Sigmoid colon (tissue), 6 donors: ENCODE measurements at regions not wholly inside any gene's neighbourhood (a gene's known extent, or its start where the extent isn't known, plus 50 kb on each side); places are given as distances from the start of the nearest gene placed in this dataset.
A peak's percentile ranks its signal among the peaks of the same experiment; 100 is the strongest.

ENCODE experiments used
- DNase-seq: peaks from one replicate; pipeline ENCODE4 v3.0.0-alpha.2; 2019
- H3K27ac ChIP-seq, 4 donors: fragments of 200-600 bp; sonication (generic); one replicate each; pipeline ENCODE4 v1.5.1; 2016 to 2019; ENCODE audit warnings: mild to moderate bottlenecking in 1 of 4
- H3K27me3 ChIP-seq, 3 donors: fragments of 200-600 bp; sonication (generic); one replicate each; pipeline ENCODE4 v1.5.1; 2019; ENCODE audit warnings: mild to moderate bottlenecking in 1 of 3
- H3K36me3 ChIP-seq, 4 donors: fragments of 200-600 bp; sonication (generic); one replicate each; pipeline ENCODE4 v1.5.1; 2016 to 2019
- H3K4me1 ChIP-seq, 4 donors: fragments of 200-600 bp; sonication (generic); one replicate each; pipeline ENCODE4 v1.5.1; 2017 to 2019
- H3K4me3 ChIP-seq, 4 donors: fragments of 200-600 bp; sonication (generic); one replicate each; pipeline ENCODE4 v1.5.1; 2017 to 2019; ENCODE audit warnings: mild to moderate bottlenecking in 2 of 4, moderate library complexity in 1 of 4
- H3K9me3 ChIP-seq, 4 donors: fragments of 200-600 bp in 3 of 4; sonication (generic) in 3 of 4; one replicate each; pipeline versions ENCODE4 v1.5.1 to v1.6.1; 2013 to 2019
- EP300 ChIP-seq, 4 donors: sonication (generic); formaldehyde crosslinking; IDR thresholded peaks; one replicate each; pipeline ENCODE4 v1.6.1; 2017; ENCODE audit warnings: antibody characterized with exemption in 4 of 4
- POLR2A ChIP-seq, 2 donors: fragments of 450-650 bp; IDR thresholded peaks; one replicate each; pipeline ENCODE4 v1.6.1; 2016; ENCODE audit warnings: antibody characterized with exemption in 2 of 2, mild to moderate bottlenecking in 2 of 2, moderate library complexity in 2 of 2
- POLR2AphosphoS5 ChIP-seq, 4 donors: sonication (generic); formaldehyde crosslinking; IDR thresholded peaks; one replicate each; pipeline ENCODE4 v1.6.1; 2017; ENCODE audit warnings: antibody characterized with exemption in 4 of 4
- WGBS, 2 donors: extraction: QIAGEN DNeasy Blood & Tissue Kit; methylation state at CpG; one replicate each; pipeline ENCODE4 v1.1.7; 2013; 5-methylcytosine and 5-hydroxymethylcytosine counted together
- intact Hi-C: fragments of 100-400 bp; cut with DNase I; formaldehyde crosslinking; loops from one replicate; pipeline ENCODE4 v1.15.1; 2023
- TF ChIP-seq, protein P1 (sequence below), 4 experiments: fragments of 450-650 bp in 3 of 4; fragments of 200-600 bp in 1 of 4; IDR thresholded peaks; one replicate each; pipeline ENCODE4 v1.5.1; 2016 to 2019; ENCODE audit warnings: antibody characterized with exemption in 4 of 4, mild to moderate bottlenecking in 3 of 4, moderate library complexity in 2 of 4
- donor health status: healthy with polysubstance abuse.
- donor health status: healthy.

GRCh38 chr10:94083662-94084265, 90.0 kb downstream of the PLCE1 start:
- WGBS, 2 donors = 22 to 75% methylated on average over 5 of the region's 5 CpGs
- DNase-seq = no peak
- no peaks in the 10 kb centered on the region for H3K36me3 ChIP-seq
- H3K27me3 ChIP-seq = no peaks in the 10 kb centered on the region
- TF ChIP-seq POLR2A (IDR thresholded peaks at IDR 0.05) (no peak), POLR2AphosphoS5 (IDR thresholded peaks at IDR 0.05) (no peak), EP300 (IDR thresholded peaks at IDR 0.05) (no peak)
- TF ChIP-seq, protein P1, sequence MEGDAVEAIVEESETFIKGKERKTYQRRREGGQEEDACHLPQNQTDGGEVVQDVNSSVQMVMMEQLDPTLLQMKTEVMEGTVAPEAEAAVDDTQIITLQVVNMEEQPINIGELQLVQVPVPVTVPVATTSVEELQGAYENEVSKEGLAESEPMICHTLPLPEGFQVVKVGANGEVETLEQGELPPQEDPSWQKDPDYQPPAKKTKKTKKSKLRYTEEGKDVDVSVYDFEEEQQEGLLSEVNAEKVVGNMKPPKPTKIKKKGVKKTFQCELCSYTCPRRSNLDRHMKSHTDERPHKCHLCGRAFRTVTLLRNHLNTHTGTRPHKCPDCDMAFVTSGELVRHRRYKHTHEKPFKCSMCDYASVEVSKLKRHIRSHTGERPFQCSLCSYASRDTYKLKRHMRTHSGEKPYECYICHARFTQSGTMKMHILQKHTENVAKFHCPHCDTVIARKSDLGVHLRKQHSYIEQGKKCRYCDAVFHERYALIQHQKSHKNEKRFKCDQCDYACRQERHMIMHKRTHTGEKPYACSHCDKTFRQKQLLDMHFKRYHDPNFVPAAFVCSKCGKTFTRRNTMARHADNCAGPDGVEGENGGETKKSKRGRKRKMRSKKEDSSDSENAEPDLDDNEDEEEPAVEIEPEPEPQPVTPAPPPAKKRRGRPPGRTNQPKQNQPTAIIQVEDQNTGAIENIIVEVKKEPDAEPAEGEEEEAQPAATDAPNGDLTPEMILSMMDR (IDR thresholded peaks at IDR 0.05) = no peak
- intact Hi-C loops = no loop called here
- no peak overlapping the region for H3K4me3 ChIP-seq
- H3K4me1 ChIP-seq = peaks cover 0 to 12% (median 6%) of the 10 kb centered on the region in 4 donors
- no peaks in the 10 kb centered on the region for H3K9me3 ChIP-seq
- peak overlapping the region in 1 of 4 donors; percentile 43 for H3K27ac ChIP-seq

DNA sequence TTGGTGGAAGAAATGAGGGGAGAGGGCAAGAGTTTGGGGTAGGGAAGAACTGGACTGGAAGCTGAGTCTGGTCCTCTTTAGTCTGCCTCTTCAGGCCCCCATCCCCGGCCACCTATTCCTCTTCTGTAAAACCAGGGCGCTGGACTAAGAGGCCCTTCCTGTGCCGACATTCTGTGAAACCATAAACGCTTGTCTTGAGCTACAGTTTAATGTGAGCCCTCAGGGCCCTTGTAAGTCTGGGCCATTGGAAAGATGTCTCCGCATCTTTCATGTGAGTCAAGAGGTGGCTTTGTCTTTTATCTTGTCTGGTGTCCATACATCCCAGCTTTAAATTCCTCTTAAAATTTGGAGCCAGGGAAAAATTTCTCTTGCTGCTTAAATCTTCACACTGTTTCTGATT, 90.6 kb downstream of the PLCE1 start:
- Histone ChIP-seq H3K36me3 (no peaks in the 10 kb centered on the region), H3K27me3 (no peaks in the 10 kb centered on the region), H3K4me1 (peaks cover 0 to 18% (median 11%) of the 10 kb centered on the region in 4 donors), H3K9me3 (no peaks in the 10 kb centered on the region), H3K27ac (peak overlapping the region in 1 of 4 donors; percentile 43), H3K4me3 (no peak overlapping the region)
- TF ChIP-seq POLR2AphosphoS5 (IDR thresholded peaks at IDR 0.05) = no peak
- no peak for TF ChIP-seq EP300 (IDR thresholded peaks at IDR 0.05)
- TF ChIP-seq, protein P1 (IDR thresholded peaks at IDR 0.05) = no peak
- no peak for TF ChIP-seq POLR2A (IDR thresholded peaks at IDR 0.05)
- DNase-seq = no peak
- WGBS, 2 donors = 91 to 94% methylated on average over 5 of the region's 5 CpGs
- intact Hi-C loops = no loop called here

- DNase-seq = no peak
- WGBS, 2 donors = 79 to 91% methylated on average over 4 of the region's 4 CpGs
- no peak for TF ChIP-seq EP300 (IDR thresholded peaks at IDR 0.05)
- no peak for TF ChIP-seq POLR2A (IDR thresholded peaks at IDR 0.05)
- TF ChIP-seq, protein P1 (IDR thresholded peaks at IDR 0.05) = no peak
- no peak for TF ChIP-seq POLR2AphosphoS5 (IDR thresholded peaks at IDR 0.05)
- intact Hi-C loops = no loop called here
- Histone ChIP-seq H3K4me1 (peaks cover 0 to 26% (median 13%) of the 10 kb centered on the region in 4 donors), H3K4me3 (no peak overlapping the region), H3K27me3 (no peaks in the 10 kb centered on the region), H3K36me3 (no peaks in the 10 kb centered on the region), H3K27ac (peak overlapping the region in 1 of 4 donors; percentile 22), H3K9me3 (no peaks in the 10 kb centered on the region)
These were observed 91.6 kb downstream of the PLCE1 start for GRCh38 chr10:94085288-94085687.

DNA sequence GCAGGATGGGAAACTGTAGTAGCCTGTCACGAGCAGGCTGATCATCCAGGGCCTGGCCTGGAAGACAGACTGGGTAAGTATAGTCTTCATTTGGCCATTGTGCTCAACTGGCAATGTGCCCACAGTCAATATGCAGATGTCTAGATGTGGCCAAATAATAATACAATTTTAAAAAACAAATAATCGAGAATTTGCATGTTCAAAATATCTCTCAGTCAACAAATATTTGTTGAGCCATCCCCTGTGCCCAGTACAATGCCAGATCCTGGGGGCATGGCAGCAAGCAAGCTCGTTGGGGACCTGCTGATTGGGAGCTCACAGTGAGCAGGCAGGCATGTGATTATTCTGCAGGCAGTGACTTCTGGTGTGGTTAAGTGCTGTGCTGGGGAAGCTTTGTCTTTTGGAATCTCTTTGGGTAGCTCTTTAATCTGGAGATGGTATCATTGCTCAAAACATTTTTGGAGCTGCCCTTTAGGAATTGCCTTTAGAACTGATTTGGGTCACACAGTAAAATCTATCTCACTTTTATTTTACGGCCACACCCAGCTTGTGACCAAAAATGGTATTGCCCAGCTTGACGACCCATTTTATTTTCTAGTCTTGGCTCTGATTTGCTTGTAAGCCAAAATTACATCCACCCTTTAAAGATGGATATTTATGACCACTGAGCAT, 92.2 kb downstream of the PLCE1 start:
- Histone ChIP-seq H3K4me1 (peaks cover 0 to 27% (median 13%) of the 10 kb centered on the region in 4 donors), H3K9me3 (no peaks in the 10 kb centered on the region), H3K4me3 (no peak overlapping the region), H3K27me3 (no peaks in the 10 kb centered on the region), H3K27ac (peak overlapping the region in 1 of 4 donors; percentile 22), H3K36me3 (no peaks in the 10 kb centered on the region)
- intact Hi-C loops = no loop called here
- DNase-seq = no peak
- WGBS, 2 donors = 71 to 75% methylated on average over 5 of the region's 5 CpGs
- no peak for TF ChIP-seq POLR2A (IDR thresholded peaks at IDR 0.05)
- no peak for TF ChIP-seq POLR2AphosphoS5 (IDR thresholded peaks at IDR 0.05)
- TF ChIP-seq, protein P1 (IDR thresholded peaks at IDR 0.05) = no peak
- TF ChIP-seq EP300 (IDR thresholded peaks at IDR 0.05) = no peak
